Adrenal gland (tissue), 9 donors: ENCODE measurements at regions not wholly inside any gene's neighbourhood (a gene's known extent, or its start where the extent isn't known, plus 50 kb on each side); places are given as distances from the start of the nearest gene placed in this dataset.

Experiments used
- DNase-seq, 7 donors: peaks; one replicate each; pipeline ENCODE4 v3.0.0-alpha.2; 2019 to 2020
- H3K27ac ChIP-seq, 5 donors: fragments of 200-600 bp; sonication (generic) in 4 of 5; 1 replicate in 3 of 5; 2 replicates in 2 of 5; pipeline versions ENCODE4 v1.5.1 to v1.8.0; 2016 to 2020; ENCODE audit warnings: mild to moderate bottlenecking in 1 of 5
- H3K27me3 ChIP-seq: fragments of 200-600 bp; 2 replicates; pipeline ENCODE4 v1.8.0; 2021
- H3K36me3 ChIP-seq, 2 donors: fragments of 200-600 bp; replicated peaks in 1 of 2; 1 replicate in 1 of 2; 2 replicates in 1 of 2; pipeline versions ENCODE4 v1.5.1 to v1.8.0; 2018 to 2022
- H3K4me1 ChIP-seq, 2 donors: fragments of 200-600 bp; replicated peaks in 1 of 2; 1 replicate in 1 of 2; 2 replicates in 1 of 2; pipeline versions ENCODE4 v1.5.1 to v1.8.0; 2018 to 2021
- H3K4me3 ChIP-seq, 4 donors: fragments of 200-600 bp; sonication (generic) in 3 of 4; one replicate each; pipeline ENCODE4 v1.5.1; 2016 to 2018
- H3K9me3 ChIP-seq, 3 donors: fragments of 200-600 bp; sonication (generic) in 1 of 3; replicated peaks in 1 of 3; 1 replicate in 2 of 3; 2 replicates in 1 of 3; pipeline versions ENCODE4 v1.5.1 to v1.8.0; 2016 to 2021
- POLR2A ChIP-seq, 2 donors: fragments of 450-650 bp; IDR thresholded peaks; one replicate each; pipeline ENCODE4 v1.6.1; 2017; ENCODE audit warnings: antibody characterized with exemption in 2 of 2, mild to moderate bottlenecking in 2 of 2, moderate library complexity in 1 of 2
- WGBS, 4 donors: extraction: QIAGEN DNeasy Blood & Tissue Kit in 2 of 4; methylation state at CpG; one replicate each; pipeline versions ENCODE4 v1.1.5 to v1.1.7; 2013 to 2017; 5-methylcytosine and 5-hydroxymethylcytosine counted together
- intact Hi-C, 2 donors: fragments of 100-400 bp; cut with DNase I; formaldehyde crosslinking; loops; one replicate each; pipeline versions ENCODE4 v1.14.1 to v1.15.0; 2022 to 2023
- TF ChIP-seq, protein P1 (sequence below), 6 experiments: fragments of 450-650 bp in 4 of 6; fragments of 200-600 bp in 2 of 6; sonication (generic) in 1 of 6; IDR thresholded peaks; 1 replicate in 5 of 6; 2 replicates in 1 of 6; pipeline versions ENCODE4 v1.5.1 to v1.8.0; 2016 to 2021; ENCODE audit warnings: antibody characterized with exemption in 6 of 6, mild to moderate bottlenecking in 2 of 6, moderate library complexity in 1 of 6
- donor health status: healthy with polysubstance abuse.
- donor health status: Bipolar disorder and iron deficiency.
- donor health status: DM: yes; HTN: yes; CAD: no.
- donor health status: DM: no; HTN: no; CAD: no.
- donor health status: DM: no; HTN: no; CAD: no.

DNA sequence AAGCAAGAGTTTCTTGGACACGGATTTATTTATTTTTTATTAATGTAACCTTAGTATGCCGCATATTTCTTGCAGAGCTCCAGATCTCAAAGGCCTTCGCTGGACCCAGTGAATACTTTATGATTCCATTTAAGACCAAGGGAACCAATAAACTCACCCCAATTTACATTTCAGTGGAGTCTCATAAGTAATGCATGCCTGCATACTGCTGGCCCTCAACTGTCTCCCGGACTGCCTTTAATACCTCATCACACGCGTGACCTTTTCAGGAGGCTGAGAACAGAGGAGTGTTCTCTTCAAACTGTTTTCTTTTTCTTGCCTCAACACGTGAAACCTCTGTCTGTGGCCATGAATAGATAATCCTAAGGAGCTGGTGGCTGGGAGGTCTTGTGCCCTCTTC is 240.9 kb downstream of the STIM2 start:
- no peak overlapping the region for H3K27ac ChIP-seq
- TF ChIP-seq POLR2A (IDR thresholded peaks at IDR 0.05) = no peak
- TF ChIP-seq, protein P1, sequence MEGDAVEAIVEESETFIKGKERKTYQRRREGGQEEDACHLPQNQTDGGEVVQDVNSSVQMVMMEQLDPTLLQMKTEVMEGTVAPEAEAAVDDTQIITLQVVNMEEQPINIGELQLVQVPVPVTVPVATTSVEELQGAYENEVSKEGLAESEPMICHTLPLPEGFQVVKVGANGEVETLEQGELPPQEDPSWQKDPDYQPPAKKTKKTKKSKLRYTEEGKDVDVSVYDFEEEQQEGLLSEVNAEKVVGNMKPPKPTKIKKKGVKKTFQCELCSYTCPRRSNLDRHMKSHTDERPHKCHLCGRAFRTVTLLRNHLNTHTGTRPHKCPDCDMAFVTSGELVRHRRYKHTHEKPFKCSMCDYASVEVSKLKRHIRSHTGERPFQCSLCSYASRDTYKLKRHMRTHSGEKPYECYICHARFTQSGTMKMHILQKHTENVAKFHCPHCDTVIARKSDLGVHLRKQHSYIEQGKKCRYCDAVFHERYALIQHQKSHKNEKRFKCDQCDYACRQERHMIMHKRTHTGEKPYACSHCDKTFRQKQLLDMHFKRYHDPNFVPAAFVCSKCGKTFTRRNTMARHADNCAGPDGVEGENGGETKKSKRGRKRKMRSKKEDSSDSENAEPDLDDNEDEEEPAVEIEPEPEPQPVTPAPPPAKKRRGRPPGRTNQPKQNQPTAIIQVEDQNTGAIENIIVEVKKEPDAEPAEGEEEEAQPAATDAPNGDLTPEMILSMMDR (IDR thresholded peaks at IDR 0.05) = no peak
- 70 to 80% (median 72%) methylated on average over 7 of the region's 7 CpGs for WGBS, 4 donors
- no peak overlapping the region for H3K4me3 ChIP-seq
- intact Hi-C loops = no loop called here
- H3K4me1 ChIP-seq = no peaks in the 10 kb centered on the region
- H3K36me3 ChIP-seq = no peaks in the 10 kb centered on the region
- H3K9me3 ChIP-seq = no peaks in the 10 kb centered on the region
- DNase-seq = no peak
- peaks cover 4% of the 10 kb centered on the region for H3K27me3 ChIP-seq

DNA sequence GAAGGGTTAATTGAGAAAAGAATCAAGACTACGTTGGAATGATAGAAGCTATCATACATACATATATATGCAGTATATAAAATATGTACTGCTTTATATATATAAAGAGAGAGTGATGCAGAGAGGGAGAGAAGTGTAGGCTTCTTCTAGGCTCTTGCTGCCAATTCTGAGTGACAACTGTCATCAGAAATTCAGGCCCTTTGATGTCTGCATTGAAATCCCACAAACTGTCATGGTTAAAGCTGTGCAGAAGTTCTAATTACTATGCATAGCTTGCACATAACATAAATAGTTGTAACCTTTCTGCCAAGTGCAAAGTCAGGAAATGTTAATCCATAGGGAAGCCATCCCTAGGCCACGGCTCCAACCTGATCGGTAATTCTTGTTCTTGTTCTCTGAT is 251.0 kb downstream of the STIM2 start:
- Histone ChIP-seq H3K36me3 (no peaks in the 10 kb centered on the region), H3K4me3 (no peak overlapping the region), H3K27ac (no peak overlapping the region), H3K4me1 (no peaks in the 10 kb centered on the region), H3K27me3 (no peaks in the 10 kb centered on the region), H3K9me3 (no peaks in the 10 kb centered on the region)
- intact Hi-C loops = no loop called here
- TF ChIP-seq, protein P1 (IDR thresholded peaks at IDR 0.05) = no peak
- no peak for TF ChIP-seq POLR2A (IDR thresholded peaks at IDR 0.05)
- no peak for DNase-seq
- 67 to 81% (median 70%) methylated on average over 3 of the region's 3 CpGs for WGBS, 4 donors

- H3K4me1 ChIP-seq = no peaks in the 10 kb centered on the region
- no peaks in the 10 kb centered on the region for H3K27me3 ChIP-seq
- H3K4me3 ChIP-seq = no peak overlapping the region
- intact Hi-C loops = no loop called here
- no peaks in the 10 kb centered on the region for H3K9me3 ChIP-seq
- WGBS, 4 donors = 75 to 84% (median 79%) methylated on average over 3 of the region's 3 CpGs
- DNase-seq = no peak
- TF ChIP-seq, protein P1 (IDR thresholded peaks at IDR 0.05) = no peak
- TF ChIP-seq POLR2A (IDR thresholded peaks at IDR 0.05) = no peak
- no peak overlapping the region for H3K27ac ChIP-seq
- H3K36me3 ChIP-seq = no peaks in the 10 kb centered on the region
These were observed 251.9 kb downstream of the STIM2 start for GRCh38 chr4:27112587-27112986.

DNA sequence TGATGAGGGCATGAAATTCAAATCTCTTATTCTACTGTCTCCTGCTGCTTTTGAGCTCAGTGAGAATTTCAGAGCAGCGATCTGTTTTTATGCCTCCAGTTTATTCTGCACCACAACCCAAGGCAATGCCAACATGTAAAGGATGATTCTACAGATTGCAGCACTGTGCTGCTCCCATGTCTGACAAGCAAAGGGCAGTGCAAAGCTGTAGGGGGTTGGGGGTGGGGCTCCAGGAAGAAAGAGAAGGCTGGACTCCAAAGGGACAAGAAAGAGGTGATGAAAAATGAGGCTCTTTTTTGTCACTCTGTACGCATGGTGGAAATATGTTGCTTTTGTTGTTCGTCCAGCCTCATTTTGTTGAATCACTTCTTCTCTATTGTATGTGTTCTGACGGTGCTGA is 254.6 kb downstream of the STIM2 start:
- intact Hi-C loops = no loop called here
- Histone ChIP-seq H3K36me3 (no peaks in the 10 kb centered on the region), H3K4me1 (no peaks in the 10 kb centered on the region), H3K9me3 (no peaks in the 10 kb centered on the region), H3K27ac (no peak overlapping the region), H3K4me3 (no peak overlapping the region), H3K27me3 (no peaks in the 10 kb centered on the region)
- TF ChIP-seq POLR2A (IDR thresholded peaks at IDR 0.05) = no peak
- TF ChIP-seq, protein P1 (IDR thresholded peaks at IDR 0.05) = no peak
- WGBS, 4 donors = 66 to 70% (median 69%) methylated on average over 4 of the region's 4 CpGs
- DNase-seq = no peak
